ENCODE measurements at regions not wholly inside any gene's neighbourhood (a gene's known extent, or its start where the extent isn't known, plus 50 kb on each side); places are given as distances from the start of the nearest gene placed in this dataset.

DNA sequence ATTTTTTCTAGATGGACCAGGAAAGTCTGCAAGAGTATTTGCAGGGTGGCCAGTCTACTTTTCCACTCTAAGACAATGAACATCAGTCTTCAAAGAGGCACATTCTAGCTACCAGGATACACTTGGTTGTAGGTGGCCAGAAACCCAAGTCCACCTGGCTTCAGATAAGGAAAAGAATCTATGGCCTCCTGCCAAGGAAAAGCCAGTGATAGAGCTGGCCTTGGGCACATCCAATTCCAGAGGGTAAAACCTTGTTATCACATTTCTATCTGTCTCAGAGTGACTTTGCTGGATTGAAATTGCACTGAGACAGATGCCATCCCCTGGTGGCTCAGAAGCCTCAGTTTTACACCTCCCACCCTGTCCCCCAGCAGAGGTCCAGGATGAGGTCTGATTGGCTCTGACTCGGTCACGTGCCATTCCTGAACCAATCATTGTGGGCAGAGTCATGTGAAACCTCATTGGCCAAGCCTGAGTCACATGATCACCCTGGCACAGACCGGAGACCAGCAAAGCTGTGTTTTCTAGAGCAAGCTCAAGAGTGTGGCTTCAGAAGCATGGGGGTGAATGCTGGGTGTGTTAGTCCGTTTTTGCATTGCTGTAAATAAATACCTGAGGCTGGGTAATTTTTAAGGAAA lies 497.4 kb upstream of the SULF2 start:
- peaks cover 2 to 4% (median 4%) of the 10 kb centered on the region in 3 donors for H3K27me3 Mint-ChIP-seq (ENCODE audit: low read depth in 3 of 3)
- no peaks in the 10 kb centered on the region for H3K4me1 Mint-ChIP-seq
- no peak overlapping the region for H3K4me3 Mint-ChIP-seq
- no peaks in the 10 kb centered on the region for H3K9me3 Mint-ChIP-seq
- H3K27ac Mint-ChIP-seq, result no peak overlapping the region
- no peak for DNase-seq
- peaks cover 0 to 4% (median 0%) of the 10 kb centered on the region in 3 donors for H3K36me3 Mint-ChIP-seq

DNA sequence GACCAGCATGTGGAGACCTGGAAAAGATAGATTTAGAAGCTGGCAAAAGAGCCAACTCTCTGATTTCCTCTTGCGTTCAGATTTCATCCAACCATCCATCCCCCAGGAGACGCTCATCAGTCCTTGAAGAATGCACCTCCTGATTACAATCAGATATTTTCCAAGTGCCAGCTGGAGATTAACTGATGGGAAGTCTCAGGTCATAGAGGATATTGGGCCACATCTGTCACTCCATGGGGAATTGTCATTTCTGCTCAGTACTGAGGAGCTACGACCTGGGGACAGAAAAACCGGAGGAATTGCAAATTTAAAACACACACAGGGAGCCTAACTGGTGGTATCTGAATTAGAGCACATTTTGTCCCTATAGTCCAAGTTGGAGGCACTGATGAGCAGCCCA lies 496.2 kb upstream of the SULF2 start:
- DNase-seq, result no peak
- Mint-ChIP-seq H3K27me3 (ENCODE audit: low read depth in 3 of 3) (peaks cover 3 to 4% (median 4%) of the 10 kb centered on the region in 3 donors), H3K9me3 (no peaks in the 10 kb centered on the region), H3K36me3 (peaks cover 0 to 4% (median 0%) of the 10 kb centered on the region in 3 donors), H3K27ac (no peak overlapping the region), H3K4me3 (no peak overlapping the region), H3K4me1 (no peaks in the 10 kb centered on the region)

DNA sequence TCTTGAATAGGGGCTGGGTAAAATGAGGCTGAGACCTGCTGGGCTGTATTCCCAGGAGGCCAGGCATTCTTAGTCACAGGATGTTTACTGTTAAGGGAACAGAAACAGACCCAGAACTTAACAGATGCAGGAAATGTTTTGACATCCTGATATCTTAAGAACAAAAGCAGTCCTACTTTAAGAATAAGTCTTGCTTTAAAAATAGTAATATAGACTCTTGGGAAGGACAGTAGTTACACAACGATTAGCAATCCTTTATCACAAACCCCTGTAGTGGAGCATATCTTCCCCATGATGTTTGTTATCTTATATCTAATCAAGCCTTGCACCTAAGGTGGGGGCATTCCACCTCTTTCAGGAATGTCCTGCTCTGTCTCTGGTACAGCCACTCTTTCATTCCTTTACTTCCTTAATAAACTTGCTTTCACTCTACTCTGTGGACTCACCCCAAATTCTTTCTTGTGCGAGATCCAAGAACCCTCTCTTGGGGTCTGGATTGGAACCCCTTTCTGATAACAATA lies 493.7 kb upstream of the SULF2 start:
- Mint-ChIP-seq H3K27ac (no peak overlapping the region), H3K27me3 (ENCODE audit: low read depth in 3 of 3) (peaks cover 3 to 7% (median 4%) of the 10 kb centered on the region in 3 donors)

DNA sequence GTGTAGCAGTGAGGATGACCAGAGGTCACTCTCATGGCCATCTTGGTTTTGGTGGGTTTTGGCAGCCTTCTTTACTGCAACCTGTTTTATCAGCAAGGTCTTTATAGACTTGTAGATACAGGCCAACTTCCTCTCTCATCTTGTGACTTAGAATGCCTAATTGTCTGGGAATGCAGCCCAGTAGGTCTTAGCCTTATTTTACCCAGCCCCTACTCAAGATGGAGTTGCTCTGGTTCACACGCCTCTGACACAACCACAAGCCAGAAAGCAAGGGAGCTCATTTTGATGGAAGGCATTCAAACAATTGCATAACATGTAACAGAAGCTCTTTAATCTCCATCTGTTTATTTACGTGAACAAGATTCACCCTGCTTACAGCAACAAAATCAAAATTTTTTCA lies 492.0 kb upstream of the SULF2 start:
- Mint-ChIP-seq H3K36me3 (no peaks in the 10 kb centered on the region), H3K4me3 (no peak overlapping the region), H3K27me3 (ENCODE audit: low read depth in 3 of 3) (peaks cover 7 to 11% (median 7%) of the 10 kb centered on the region in 3 donors), H3K27ac (no peak overlapping the region), H3K4me1 (no peaks in the 10 kb centered on the region), H3K9me3 (no peaks in the 10 kb centered on the region)
- DNase-seq, result no peak

More for the DNA sequence above, 493.7 kb upstream of the SULF2 start:
- Mint-ChIP-seq H3K9me3 (no peaks in the 10 kb centered on the region), H3K36me3 (peaks cover 0 to 4% (median 0%) of the 10 kb centered on the region in 3 donors), H3K4me3 (no peak overlapping the region), H3K4me1 (no peaks in the 10 kb centered on the region)
- DNase-seq, result no peak

DNA sequence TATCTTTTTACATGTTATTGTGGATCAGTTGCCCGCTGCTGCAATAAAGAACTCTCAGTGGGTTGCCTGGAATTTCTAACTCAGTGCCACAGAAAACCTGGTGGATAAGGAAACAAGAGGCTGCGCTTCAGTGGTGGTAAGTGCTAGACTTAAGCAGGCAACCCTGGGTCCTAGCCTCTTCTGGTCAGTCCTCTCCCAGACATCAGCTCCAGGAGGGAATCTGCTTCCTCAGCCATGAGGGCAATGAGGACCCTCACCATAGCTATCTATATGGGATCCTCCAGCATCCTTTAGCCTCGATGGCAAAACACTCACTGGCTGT lies 490.7 kb upstream of the SULF2 start:
- H3K4me1 Mint-ChIP-seq, result no peaks in the 10 kb centered on the region
- H3K36me3 Mint-ChIP-seq, result no peaks in the 10 kb centered on the region
- peaks cover 7 to 14% (median 7%) of the 10 kb centered on the region in 3 donors for H3K27me3 Mint-ChIP-seq (ENCODE audit: low read depth in 3 of 3)

DNA sequence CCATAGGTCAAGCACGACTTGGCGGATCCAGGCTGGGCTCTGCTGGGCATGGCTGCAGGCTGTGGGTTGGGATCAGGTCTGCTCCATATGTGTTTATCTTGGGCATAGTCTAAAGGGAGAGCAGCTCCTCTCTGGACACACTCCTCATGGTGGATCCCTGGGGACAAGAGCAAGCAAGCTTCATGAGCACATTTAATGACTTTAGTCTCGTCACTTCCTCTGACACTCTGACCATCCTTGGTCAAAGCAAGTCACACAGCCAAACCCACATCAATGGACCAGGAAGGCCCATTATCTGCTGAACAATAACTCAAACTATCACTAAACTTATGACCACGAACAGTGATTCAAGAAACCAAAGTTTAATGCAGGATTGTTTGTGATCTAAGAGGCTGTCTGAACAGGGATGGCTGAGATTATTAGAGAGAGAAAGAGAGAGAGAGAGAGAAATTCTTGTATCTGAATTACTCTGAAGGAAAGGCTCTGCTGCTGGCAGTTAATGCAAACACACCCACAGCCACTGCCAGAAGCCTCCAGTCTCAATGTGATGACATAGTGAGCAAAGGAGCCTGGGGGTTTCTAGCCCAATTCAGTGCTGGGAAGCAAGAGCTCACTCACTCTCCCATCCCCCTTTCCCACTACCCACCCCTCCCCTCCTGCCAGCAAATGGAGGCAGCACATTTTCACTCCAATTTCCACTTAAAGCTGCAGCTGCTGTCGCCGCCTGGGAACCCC lies 490.2 kb upstream of the SULF2 start:
- Mint-ChIP-seq H3K9me3 (no peaks in the 10 kb centered on the region), H3K27me3 (ENCODE audit: low read depth in 3 of 3) (peaks cover 4 to 14% (median 7%) of the 10 kb centered on the region in 3 donors)

More for the DNA sequence above, 490.7 kb upstream of the SULF2 start:
- no peak overlapping the region for H3K4me3 Mint-ChIP-seq
- no peak for DNase-seq
- no peaks in the 10 kb centered on the region for H3K9me3 Mint-ChIP-seq
- no peak overlapping the region for H3K27ac Mint-ChIP-seq

DNA sequence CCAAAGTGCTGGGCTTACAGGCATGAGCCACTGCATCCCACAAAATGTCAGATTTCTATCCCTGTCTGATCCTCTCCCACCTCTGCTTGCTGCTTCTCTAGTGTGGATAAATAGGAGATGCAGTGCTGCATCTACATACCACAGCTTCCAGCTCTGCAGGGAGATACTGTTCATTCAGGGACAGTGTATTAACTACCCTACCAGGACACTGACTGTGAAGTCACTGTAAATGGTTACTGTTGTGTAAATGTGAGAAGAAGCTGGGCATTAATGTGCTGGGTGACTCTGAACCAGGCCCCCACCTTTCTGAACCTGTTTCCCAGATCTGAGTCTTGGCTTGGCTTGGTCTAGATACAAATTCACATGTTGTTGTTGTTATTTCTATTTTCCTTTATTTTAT lies 488.6 kb upstream of the SULF2 start:
- Mint-ChIP-seq H3K27ac (no peak overlapping the region), H3K36me3 (no peaks in the 10 kb centered on the region), H3K9me3 (no peaks in the 10 kb centered on the region), H3K4me1 (no peaks in the 10 kb centered on the region), H3K4me3 (no peak overlapping the region), H3K27me3 (ENCODE audit: low read depth in 3 of 3) (peaks cover 4 to 18% (median 5%) of the 10 kb centered on the region in 3 donors)
- no peak for DNase-seq

More for the DNA sequence above, 490.2 kb upstream of the SULF2 start:
- DNase-seq, result peak in 1 of 3 donors; percentile 3
- no peaks in the 10 kb centered on the region for H3K36me3 Mint-ChIP-seq
- H3K4me3 Mint-ChIP-seq, result no peak overlapping the region
- no peak overlapping the region for H3K27ac Mint-ChIP-seq
- H3K4me1 Mint-ChIP-seq, result no peaks in the 10 kb centered on the region

DNA sequence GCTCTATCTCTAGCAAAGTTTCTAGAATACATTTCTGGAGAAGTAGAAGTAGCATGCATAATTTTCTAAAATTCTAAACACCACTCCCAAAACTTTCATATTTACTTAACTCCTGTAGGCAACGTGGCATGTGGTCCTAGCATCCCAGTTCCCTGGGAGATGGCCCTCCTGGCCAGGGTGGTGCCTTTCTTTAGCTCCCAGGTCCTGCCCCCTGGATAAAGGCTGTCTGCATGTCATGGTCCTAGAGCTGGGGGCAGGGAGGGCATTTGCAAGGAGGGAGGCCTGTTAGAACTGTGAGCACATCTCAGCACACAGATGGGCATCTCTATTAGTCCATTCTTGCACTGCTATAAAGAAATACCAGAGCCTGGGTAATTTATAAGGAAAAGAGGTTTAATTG lies 485.6 kb upstream of the SULF2 start:
- no peak for DNase-seq
- peaks cover 2 to 17% (median 4%) of the 10 kb centered on the region in 3 donors for H3K27me3 Mint-ChIP-seq (ENCODE audit: low read depth in 3 of 3)
- no peaks in the 10 kb centered on the region for H3K9me3 Mint-ChIP-seq
- no peaks in the 10 kb centered on the region for H3K4me1 Mint-ChIP-seq
- H3K27ac Mint-ChIP-seq, result no peak overlapping the region
- no peaks in the 10 kb centered on the region for H3K36me3 Mint-ChIP-seq
- H3K4me3 Mint-ChIP-seq, result no peak overlapping the region

DNA sequence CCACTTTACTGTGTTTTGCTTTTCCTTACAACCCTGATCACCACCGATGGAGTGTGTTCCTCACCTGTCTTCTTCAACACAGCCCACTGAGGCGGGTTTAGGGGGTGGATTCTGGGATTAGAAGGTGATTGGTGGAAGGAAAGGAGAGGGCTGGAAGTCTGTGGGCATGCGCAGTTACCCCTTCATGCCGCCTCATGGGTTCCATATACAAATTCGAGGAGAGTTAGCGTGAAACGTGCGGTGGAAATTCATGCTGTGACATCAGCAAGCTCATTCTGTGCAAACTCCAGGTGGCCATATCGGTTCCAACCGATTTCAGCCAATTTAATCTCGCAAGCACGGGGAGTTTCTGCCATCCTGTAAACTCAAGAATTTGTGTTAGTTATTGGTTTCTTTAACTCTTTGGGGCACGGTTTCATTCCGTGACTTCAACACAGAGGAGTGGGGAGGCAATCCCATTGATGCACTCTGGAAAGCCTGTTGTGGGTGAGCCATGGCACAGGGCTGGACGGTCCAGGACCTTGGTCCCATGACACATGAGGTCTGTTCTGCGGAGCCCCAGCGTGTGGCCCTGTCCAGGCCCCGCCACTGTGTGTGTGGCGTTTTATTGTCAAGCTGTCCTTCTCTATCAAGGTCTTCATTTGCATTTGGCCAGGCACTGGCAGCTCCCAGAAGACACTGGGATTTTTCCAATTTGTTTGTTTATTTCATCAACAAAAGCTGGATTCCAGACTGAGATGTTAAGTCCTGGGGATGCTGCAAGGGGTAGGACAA lies 482.8 kb upstream of the SULF2 start:
- Mint-ChIP-seq H3K4me1 (no peaks in the 10 kb centered on the region), H3K27me3 (ENCODE audit: low read depth in 3 of 3) (peaks cover 0 to 11% (median 2%) of the 10 kb centered on the region in 3 donors), H3K9me3 (no peaks in the 10 kb centered on the region), H3K27ac (no peak overlapping the region), H3K4me3 (no peak overlapping the region), H3K36me3 (no peaks in the 10 kb centered on the region)
- no peak for DNase-seq

DNA sequence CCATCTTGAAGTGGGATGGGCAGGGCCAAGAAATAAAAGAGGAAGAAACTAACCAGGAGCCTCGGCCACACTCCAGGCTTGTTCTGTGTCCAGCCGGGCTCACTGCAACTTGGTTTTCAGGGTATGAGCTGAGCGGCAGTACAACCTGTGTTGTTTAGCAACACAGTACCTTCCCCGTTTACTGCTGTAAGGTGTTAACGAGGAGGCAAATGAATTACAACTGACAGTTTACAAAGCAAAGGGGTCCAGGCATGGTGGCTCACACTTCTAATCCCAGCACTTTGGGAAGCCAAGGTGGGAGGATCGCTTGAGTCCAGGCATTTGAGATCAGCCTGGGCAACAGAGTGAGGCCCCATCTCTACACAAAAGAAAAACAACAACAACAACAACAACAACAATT lies 481.3 kb upstream of the SULF2 start:
- Mint-ChIP-seq H3K36me3 (no peaks in the 10 kb centered on the region), H3K27me3 (ENCODE audit: low read depth in 3 of 3) (peaks cover 0 to 8% (median 0%) of the 10 kb centered on the region in 3 donors), H3K9me3 (no peaks in the 10 kb centered on the region), H3K27ac (no peak overlapping the region), H3K4me3 (no peak overlapping the region), H3K4me1 (no peaks in the 10 kb centered on the region)
- no peak for DNase-seq

DNA sequence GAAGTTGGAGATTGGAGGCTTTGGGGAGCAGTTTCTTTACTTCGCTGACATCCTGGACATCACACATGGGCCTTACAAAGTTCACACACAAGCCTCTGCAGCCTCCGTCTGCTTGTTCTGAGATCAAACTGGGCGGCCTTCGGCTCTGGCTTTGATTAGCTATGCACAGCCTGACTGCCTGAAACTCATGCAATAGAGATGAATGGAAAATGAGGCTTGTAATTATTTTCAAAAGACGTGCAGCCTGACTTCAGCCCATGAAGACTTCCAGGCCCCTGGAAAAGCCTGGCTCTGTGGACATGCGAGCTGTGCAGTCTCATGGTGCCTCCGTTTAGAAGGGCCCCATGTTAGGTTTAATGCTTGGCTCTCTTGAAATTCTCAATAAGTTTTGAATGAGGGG lies 480.5 kb upstream of the SULF2 start:
- Mint-ChIP-seq H3K27ac (no peak overlapping the region), H3K4me1 (no peaks in the 10 kb centered on the region), H3K9me3 (no peaks in the 10 kb centered on the region), H3K36me3 (no peaks in the 10 kb centered on the region), H3K4me3 (no peak overlapping the region), H3K27me3 (ENCODE audit: low read depth in 3 of 3) (peaks cover 0 to 6% (median 0%) of the 10 kb centered on the region in 3 donors)
- no peak for DNase-seq

DNA sequence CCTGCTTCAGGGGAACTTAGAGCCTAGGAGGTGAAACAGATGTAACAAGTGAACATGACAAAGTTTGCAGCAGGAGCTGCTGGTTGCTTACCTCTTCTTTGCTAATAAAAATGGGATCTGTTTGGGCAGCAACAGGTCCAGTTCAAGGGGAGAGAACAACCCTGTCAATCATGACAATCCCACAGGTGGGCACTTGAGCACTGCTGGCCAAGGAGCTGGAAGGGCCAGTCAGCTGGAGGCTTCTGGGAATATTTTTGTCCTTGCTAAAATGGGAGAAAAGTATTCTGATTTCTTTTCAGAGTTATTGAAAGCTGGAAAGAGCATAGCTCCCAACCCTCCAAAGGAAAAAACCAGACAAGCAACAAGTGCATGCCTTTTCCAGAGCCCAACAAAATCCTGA lies 477.7 kb upstream of the SULF2 start:
- Mint-ChIP-seq H3K4me1 (no peaks in the 10 kb centered on the region), H3K27me3 (ENCODE audit: low read depth in 3 of 3) (peaks cover 0 to 9% (median 3%) of the 10 kb centered on the region in 3 donors), H3K27ac (no peak overlapping the region), H3K9me3 (no peaks in the 10 kb centered on the region), H3K4me3 (no peak overlapping the region), H3K36me3 (no peaks in the 10 kb centered on the region)
- DNase-seq, result no peak

DNA sequence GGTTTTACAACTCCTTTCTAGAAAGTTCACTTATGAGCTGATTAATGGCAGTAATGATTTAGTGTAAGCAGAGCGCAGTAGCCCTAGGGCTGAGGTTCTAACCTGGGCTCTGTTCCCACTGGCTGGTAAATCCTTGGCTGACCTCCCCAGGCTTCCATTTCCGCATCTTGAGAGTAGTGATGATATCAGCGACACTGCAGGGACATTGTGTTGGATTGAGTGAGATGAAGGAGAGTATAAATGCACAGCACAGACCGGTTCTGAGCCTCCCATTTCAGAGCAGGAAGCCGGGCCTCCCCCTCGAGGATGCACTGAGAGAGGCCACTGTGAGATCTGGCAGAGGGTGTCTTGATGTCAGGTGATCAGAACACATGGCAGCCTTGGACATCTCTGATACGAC lies 477.2 kb upstream of the SULF2 start:
- no peak overlapping the region for H3K4me3 Mint-ChIP-seq
- peaks cover 3 to 9% (median 3%) of the 10 kb centered on the region in 3 donors for H3K27me3 Mint-ChIP-seq (ENCODE audit: low read depth in 3 of 3)
- H3K4me1 Mint-ChIP-seq, result no peaks in the 10 kb centered on the region
- H3K9me3 Mint-ChIP-seq, result no peaks in the 10 kb centered on the region
- no peak for DNase-seq
- H3K27ac Mint-ChIP-seq, result no peak overlapping the region
- no peaks in the 10 kb centered on the region for H3K36me3 Mint-ChIP-seq

DNA sequence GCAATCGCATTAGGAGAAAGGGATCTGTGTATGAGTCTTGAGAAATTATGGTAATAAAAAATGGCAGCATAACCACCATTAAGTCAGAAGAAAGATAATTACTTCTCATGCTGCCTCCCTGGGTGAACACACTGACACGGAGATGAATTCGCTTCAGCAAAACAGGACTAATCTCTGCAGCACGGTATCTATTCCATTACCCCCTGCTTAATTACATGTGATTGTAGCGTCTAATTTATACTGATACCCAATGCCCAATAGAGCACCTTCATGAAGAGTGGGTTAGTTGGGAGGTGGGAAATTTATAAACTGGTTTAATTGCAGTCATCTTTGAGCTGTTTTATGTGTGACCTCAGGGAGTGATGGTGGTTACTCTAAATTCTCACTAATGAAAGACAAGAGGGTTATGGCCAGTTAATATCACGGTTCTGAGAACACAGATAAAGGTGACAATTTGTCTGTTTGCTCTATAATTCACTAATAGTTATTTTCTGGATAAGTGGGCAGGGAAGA lies 476.2 kb upstream of the SULF2 start:
- Mint-ChIP-seq H3K4me1 (no peaks in the 10 kb centered on the region), H3K36me3 (no peaks in the 10 kb centered on the region), H3K27ac (no peak overlapping the region), H3K4me3 (no peak overlapping the region), H3K27me3 (ENCODE audit: low read depth in 3 of 3) (peaks cover 3 to 9% (median 3%) of the 10 kb centered on the region in 3 donors), H3K9me3 (no peaks in the 10 kb centered on the region)
- DNase-seq, result no peak

Measured in immature natural killer cell (primary cell).